ENCODE measurements at regions not wholly inside any gene's neighbourhood (a gene's known extent, or its start where the extent isn't known, plus 50 kb on each side); places are given as distances from the start of the nearest gene placed in this dataset.
"Not testable (repeated sequence)": the region's sequence is repeated elsewhere in the genome, so short reads cannot be mapped to it uniquely, and the experiment has no call there.

DNA sequence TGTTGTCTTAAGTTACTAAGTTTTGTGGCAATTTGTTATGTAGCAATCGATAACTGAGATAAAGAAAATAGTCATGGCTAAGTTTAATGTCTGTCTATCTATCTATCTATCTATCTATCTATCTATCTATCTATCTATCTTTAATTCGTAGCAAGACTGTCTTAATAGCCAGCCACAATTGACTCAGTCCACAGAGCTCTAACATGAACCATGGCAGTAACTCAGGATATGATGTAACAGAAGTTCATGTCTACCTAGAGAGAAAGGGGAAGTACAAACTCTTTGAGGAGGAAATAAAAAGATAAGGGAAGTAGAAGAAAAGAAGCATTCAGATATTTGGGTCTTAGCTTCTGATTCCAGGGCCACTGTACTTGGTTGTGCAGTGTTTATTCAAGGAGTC, 61.5 kb upstream of the FNDC3B start:
- no peak overlapping the region for H3K27ac ChIP-seq
- DNase-seq (ENCODE audit: low read depth, low spot score), result no peak

DNA sequence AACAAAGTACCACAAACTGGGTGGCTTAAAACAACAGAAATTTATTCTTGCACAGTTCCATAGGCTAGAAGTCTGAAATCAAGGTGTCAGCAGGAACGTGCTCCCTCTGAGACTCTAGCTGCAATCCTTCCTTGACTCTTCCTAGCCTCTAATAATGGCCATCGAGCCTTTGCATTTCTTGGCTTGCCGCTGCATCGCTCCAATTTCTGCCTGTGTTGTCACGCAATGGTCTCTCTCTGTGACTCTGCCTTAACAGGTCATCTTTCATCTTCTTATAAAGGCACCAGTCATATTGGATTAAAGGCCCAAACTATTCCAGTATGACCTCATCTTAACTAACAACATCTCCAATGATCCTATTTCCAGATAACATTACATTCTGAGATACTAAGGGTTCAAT, 61.0 kb upstream of the FNDC3B start:
- no peak for DNase-seq (ENCODE audit: low read depth, low spot score)
- H3K27ac ChIP-seq, result no peak overlapping the region

- no peak for DNase-seq (ENCODE audit: low read depth, low spot score)
- no peak overlapping the region for H3K27ac ChIP-seq
Measured at GRCh38 chr3:171979081-171979480, 60.3 kb upstream of the FNDC3B start.

DNA sequence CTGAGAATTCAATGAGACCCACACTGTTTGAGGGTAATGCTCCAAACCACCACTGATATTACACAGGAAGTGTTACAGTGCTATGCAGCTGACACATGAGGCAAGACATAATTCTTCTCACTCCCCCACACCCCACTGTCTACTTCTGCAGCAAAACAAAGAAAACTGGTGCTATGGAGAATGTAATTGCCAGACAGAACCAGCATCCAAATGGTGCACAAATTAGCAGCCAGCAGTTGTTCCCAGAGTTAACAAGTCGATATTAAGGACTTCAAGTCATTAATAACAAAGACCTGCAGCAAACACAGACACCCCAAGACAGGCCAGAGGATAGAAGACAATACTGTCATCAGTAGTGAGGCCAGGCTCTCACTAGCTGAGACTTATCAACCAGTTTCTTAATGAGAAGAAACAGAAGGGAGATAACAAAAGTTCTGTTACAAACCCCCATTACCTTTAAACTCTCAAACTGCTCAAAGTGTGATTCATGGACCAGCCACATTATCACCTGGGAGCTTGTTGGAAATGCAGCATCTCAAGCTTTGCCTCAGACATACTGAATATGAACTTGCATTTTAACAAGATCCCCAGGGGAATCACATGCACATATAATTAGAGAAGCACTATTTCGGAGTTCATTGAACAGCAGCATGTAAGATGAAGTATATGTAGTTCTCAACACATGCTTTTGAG, 58.7 kb upstream of the FNDC3B start:
- H3K27ac ChIP-seq, result no peak overlapping the region
- DNase-seq (ENCODE audit: low read depth, low spot score), result no peak

GRCh38 chr3:171981271-171981605, 58.1 kb upstream of the FNDC3B start:
- no peak overlapping the region for H3K27ac ChIP-seq
- no peak for DNase-seq (ENCODE audit: low read depth, low spot score)

DNA sequence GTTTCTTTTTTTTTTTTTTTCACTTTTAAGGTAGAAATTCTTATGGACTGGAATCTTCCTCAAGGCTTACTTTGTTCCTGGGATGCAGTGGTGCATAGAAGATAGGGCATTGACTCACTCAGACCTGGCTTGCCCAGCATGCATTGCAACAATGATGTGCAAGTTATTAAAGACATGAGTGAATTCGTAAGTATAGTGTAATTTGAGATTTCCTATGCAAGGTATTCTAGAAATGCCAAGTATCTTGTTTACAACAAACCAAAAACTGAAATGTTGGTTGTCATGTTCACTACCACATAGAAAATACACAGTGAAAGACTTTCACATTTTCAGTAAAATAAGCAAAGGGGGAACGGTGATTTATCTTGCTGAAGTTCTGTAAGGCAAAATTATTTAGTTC, 56.5 kb upstream of the FNDC3B start:
- DNase-seq (ENCODE audit: low read depth, low spot score), result no peak
- H3K27ac ChIP-seq, result no peak overlapping the region

DNA sequence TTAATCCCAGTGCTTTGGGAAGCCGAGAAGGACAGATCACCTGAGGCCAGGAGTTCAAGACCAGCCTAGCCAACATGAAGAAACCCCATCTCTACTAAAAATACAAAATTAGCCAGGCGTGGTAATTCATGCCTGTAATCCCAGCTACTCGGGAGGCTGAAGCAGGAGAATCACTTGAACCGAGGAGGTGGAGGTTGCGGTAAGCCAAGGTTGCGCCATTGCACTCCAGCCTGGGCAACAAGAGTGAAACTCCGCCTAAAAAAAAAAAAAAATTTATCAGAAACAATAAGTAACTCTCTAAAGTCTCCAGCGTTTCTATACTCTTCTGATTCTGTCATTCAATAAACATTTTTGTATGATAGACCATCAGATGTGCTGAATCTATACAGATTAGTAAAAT, 55.7 kb upstream of the FNDC3B start:
- not testable (repeated sequence) for DNase-seq (ENCODE audit: low read depth, low spot score); H3K27ac ChIP-seq

DNA sequence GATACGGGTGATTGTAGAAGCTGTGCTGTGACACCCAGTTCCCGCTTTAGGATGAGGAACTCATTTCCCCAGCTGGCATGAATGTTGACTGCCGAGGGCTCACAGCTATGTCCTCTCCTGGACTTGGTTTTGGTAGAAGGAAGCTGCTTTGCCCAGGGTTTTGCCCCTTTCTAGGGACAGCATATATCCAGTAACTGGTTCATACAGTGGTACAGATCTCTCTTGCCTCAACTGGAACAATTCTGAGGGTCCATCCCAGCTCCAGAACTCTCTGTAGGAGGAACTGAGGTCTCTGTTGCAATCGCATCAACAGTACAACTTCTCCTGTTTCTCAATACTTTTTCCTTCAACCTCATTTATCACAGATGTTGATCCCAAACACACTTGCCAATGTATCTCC, 54.5 kb upstream of the FNDC3B start:
- no peak for DNase-seq (ENCODE audit: low read depth, low spot score)
- no peak overlapping the region for H3K27ac ChIP-seq

DNA sequence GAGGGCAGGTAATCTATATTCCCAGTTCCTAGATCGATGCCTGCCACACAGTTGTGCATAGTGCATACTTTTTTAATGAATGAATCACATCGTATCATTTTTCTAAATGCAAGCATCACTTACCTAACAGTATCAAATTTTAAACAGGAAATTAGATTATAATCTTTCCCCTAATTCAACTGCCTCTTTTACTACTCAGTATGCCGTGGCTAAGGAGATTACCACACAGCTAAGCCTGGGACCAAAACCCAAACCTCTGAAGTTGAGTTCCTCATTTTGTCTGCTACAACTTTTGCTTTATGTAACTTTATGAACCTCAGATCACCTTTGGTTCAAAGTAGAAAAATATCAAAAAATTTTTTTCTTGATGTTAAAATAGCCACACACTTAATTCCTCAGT, 53.2 kb upstream of the FNDC3B start:
- DNase-seq (ENCODE audit: low read depth, low spot score), result no peak

DNA sequence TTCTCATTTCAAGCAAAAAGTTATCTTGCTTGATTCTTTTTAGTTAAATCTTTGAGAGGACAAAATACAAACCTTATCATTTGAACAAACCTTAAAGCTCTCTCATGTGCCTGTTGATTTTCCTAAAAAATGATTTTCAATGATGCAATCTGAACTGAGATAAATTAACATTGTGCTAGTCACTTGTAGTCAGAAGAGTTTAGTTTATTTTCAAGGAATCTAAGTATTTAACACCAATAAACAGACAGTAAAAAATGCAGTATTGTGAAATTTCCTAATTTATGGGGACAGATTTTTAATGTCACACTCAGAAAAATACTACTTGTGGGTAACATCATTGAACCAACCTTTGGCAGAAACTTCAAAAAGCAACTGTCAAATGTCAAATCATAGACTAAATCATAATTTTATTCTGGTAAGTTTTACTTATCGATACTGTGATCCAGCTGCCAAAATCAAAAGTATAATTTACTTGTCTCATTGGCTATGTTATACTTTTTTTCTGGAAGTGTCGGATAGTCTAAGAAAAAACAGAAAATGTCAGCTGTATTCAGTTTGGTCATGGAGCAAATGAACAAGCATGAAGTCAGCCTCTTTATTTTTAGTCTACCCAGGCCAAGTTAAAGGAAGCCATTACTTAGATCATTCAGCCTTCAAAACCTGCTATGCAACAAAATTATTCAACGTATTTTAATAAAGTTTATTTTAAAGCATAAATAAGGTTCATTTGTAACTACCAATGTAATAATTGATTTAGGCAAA, 52.4 kb upstream of the FNDC3B start:
- DNase-seq (ENCODE audit: low read depth, low spot score), result no peak
- no peak overlapping the region for H3K27ac ChIP-seq

More for the DNA sequence above, 53.2 kb upstream of the FNDC3B start:
- H3K27ac ChIP-seq, result no peak overlapping the region
